NOMO-1 treated with dmso at 0.1 percent for 144 hours (cell line): ENCODE measurements at regions not wholly inside any gene's neighbourhood (a gene's known extent, or its start where the extent isn't known, plus 50 kb on each side); places are given as distances from the start of the nearest gene placed in this dataset.

Source experiments
- DNase-seq: peaks from one replicate; lab custom pipeline; 2025; ENCODE audit not compliant: unreplicated experiment; lab: John Stamatoyannopoulos, UW

GRCh38 chr22:48869161-48869560 lies 958.5 kb downstream of the BRD1 start:
- DNase-seq, result no peak

- DNase-seq, result no peak
Measured at GRCh38 chr22:48868554-48868953, 959.1 kb downstream of the BRD1 start.

- DNase-seq, result no peak
Measured at GRCh38 chr22:48867891-48868290, 959.8 kb downstream of the BRD1 start.

- no peak for DNase-seq
Measured at GRCh38 chr22:48866906-48867681, 960.6 kb downstream of the BRD1 start.

GRCh38 chr22:48864748-48865147 lies 962.9 kb downstream of the BRD1 start:
- DNase-seq, result no peak

- DNase-seq, result no peak
Measured at GRCh38 chr22:48863965-48864528, 963.6 kb downstream of the BRD1 start.

- DNase-seq, result no peak
Measured at GRCh38 chr22:48860557-48860956, 967.1 kb downstream of the BRD1 start.

- no peak for DNase-seq
Measured at GRCh38 chr22:48858856-48859255, 968.8 kb downstream of the BRD1 start.

GRCh38 chr22:48858121-48858520 lies 969.6 kb downstream of the BRD1 start:
- no peak for DNase-seq

- no peak for DNase-seq
Measured at GRCh38 chr22:48857202-48857805, 970.4 kb downstream of the BRD1 start.

- no peak for DNase-seq
Measured at GRCh38 chr22:48856308-48856615, 971.4 kb downstream of the BRD1 start.

GRCh38 chr22:48855593-48856307 lies 971.9 kb downstream of the BRD1 start:
- no peak for DNase-seq

GRCh38 chr22:48855013-48855412 lies 972.7 kb downstream of the BRD1 start:
- no peak for DNase-seq

- DNase-seq, result no peak
Measured at GRCh38 chr22:48853627-48854240, 973.9 kb downstream of the BRD1 start.

- DNase-seq, result no peak
Measured at GRCh38 chr22:48851933-48852549, 975.6 kb downstream of the BRD1 start.

GRCh38 chr22:48850658-48851287 lies 976.9 kb downstream of the BRD1 start:
- no peak for DNase-seq

GRCh38 chr22:48849963-48850657 lies 977.6 kb downstream of the BRD1 start:
- no peak for DNase-seq

GRCh38 chr22:48849219-48849912 lies 978.3 kb downstream of the BRD1 start:
- DNase-seq, result no peak

- no peak for DNase-seq
Measured at GRCh38 chr22:48846200-48846599, 981.5 kb downstream of the BRD1 start.
